ENCODE measurements at regions not wholly inside any gene's neighbourhood (a gene's known extent, or its start where the extent isn't known, plus 50 kb on each side); places are given as distances from the start of the nearest gene placed in this dataset.

DNA sequence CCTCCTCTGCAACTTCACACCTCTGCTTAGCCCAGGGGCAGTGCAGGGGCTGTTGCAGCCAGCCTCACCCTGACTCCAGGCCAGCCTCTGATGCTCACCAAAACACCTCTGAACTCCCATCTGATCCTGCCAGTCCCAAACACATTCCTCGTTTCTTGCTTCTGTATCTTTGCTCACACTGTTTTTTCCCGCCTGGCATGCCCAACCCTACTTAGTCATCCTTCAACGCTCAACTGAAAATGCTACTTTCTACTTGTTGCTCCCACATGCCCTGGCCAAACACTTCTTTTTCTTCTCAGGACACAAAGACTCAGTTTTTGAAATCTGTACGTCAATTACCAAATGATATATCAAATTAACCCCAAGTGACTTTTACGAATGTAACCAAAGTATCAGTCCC lies 140.8 kb upstream of the ZBED5 start:
- TF ChIP-seq, protein P1, sequence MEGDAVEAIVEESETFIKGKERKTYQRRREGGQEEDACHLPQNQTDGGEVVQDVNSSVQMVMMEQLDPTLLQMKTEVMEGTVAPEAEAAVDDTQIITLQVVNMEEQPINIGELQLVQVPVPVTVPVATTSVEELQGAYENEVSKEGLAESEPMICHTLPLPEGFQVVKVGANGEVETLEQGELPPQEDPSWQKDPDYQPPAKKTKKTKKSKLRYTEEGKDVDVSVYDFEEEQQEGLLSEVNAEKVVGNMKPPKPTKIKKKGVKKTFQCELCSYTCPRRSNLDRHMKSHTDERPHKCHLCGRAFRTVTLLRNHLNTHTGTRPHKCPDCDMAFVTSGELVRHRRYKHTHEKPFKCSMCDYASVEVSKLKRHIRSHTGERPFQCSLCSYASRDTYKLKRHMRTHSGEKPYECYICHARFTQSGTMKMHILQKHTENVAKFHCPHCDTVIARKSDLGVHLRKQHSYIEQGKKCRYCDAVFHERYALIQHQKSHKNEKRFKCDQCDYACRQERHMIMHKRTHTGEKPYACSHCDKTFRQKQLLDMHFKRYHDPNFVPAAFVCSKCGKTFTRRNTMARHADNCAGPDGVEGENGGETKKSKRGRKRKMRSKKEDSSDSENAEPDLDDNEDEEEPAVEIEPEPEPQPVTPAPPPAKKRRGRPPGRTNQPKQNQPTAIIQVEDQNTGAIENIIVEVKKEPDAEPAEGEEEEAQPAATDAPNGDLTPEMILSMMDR (conservative IDR thresholded peaks at IDR 0.05; ENCODE audit: low read depth, low read length): no peak
- no peak for TF ChIP-seq EZH2 (IDR thresholded peaks at IDR 0.05; ENCODE audit: borderline replicate concordance, low read depth, low read length, poor library complexity, severe bottlenecking)

Measured in A673 (cell line).